ENCODE measurements at regions not wholly inside any gene's neighbourhood (a gene's known extent, or its start where the extent isn't known, plus 50 kb on each side); places are given as distances from the start of the nearest gene placed in this dataset.

DNA sequence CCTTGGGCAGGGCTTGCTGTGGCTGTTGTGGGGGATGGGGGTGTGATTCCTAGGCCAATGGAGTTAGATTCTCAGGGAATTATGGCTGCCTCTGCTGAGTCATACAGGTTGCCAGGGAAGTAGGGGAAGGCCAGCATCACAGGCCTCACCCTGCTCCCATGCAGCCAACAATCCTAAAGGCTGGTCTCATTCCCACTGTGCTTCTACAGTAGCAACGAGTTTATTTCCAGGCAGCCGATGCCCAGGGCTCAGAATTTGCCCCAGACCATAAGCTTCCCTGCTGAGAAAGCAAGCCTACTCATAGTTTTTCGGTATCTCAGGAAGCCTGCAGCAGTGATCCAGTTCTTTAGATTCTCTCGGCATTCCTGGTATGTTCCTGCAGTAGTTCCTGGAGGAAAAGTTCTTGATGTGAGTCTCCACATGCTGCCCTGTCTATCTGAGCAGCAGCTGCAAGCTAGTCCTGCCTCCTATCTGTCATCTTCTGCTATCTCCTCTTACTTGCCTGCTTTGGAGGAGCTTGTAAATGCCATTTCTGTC is 59.3 kb upstream of the SELENOP start:
- TF ChIP-seq POLR2A (IDR thresholded peaks at IDR 0.05; ENCODE audit: low read depth, low read length) (no peak), POLR2AphosphoS5 (IDR thresholded peaks at IDR 0.05; ENCODE audit: low read depth, low read length) (no peak), SPI1 (IDR thresholded peaks at IDR 0.05; ENCODE audit: low read depth, low read length) (no peak)
